ENCODE measurements at regions not wholly inside any gene's neighbourhood (a gene's known extent, or its start where the extent isn't known, plus 50 kb on each side); places are given as distances from the start of the nearest gene placed in this dataset.

- Histone ChIP-seq H3K4me1 (ENCODE audit: control insufficient read depth, insufficient read depth, low read length) (no peaks in the 10 kb centered on the region), H3K27me3 (replicated peaks; ENCODE audit: control insufficient read depth, insufficient read depth, low read length) (peaks cover 19% of the 10 kb centered on the region), H3K4me3 (ENCODE audit: low read length) (no peak overlapping the region), H3K9me3 (ENCODE audit: control insufficient read depth, low read length) (no peaks in the 10 kb centered on the region), H3K36me3 (ENCODE audit: control insufficient read depth, insufficient read depth, low read length, severe bottlenecking) (no peaks in the 10 kb centered on the region), H3K9ac (ENCODE audit: low read length) (no peak overlapping the region)
- no peak for DNase-seq (ENCODE audit: low read depth)
Observed at GRCh38 chr5:115072266-115073064, 97.2 kb downstream of the TRIM36 start.

- Histone ChIP-seq H3K27me3 (replicated peaks; ENCODE audit: control insufficient read depth, insufficient read depth, low read length) (peaks cover 19% of the 10 kb centered on the region), H3K9ac (ENCODE audit: low read length) (no peak overlapping the region), H3K36me3 (ENCODE audit: control insufficient read depth, insufficient read depth, low read length, severe bottlenecking) (no peaks in the 10 kb centered on the region), H3K4me1 (ENCODE audit: control insufficient read depth, insufficient read depth, low read length) (no peaks in the 10 kb centered on the region), H3K9me3 (ENCODE audit: control insufficient read depth, low read length) (no peaks in the 10 kb centered on the region), H3K4me3 (ENCODE audit: low read length) (no peak overlapping the region)
- no peak for DNase-seq (ENCODE audit: low read depth)
Observed at GRCh38 chr5:115070737-115071136, 99.0 kb downstream of the TRIM36 start.

- Histone ChIP-seq H3K9me3 (ENCODE audit: control insufficient read depth, low read length) (no peaks in the 10 kb centered on the region), H3K4me3 (ENCODE audit: low read length) (no peak overlapping the region), H3K9ac (ENCODE audit: low read length) (no peak overlapping the region), H3K36me3 (ENCODE audit: control insufficient read depth, insufficient read depth, low read length, severe bottlenecking) (no peaks in the 10 kb centered on the region), H3K27me3 (replicated peaks; ENCODE audit: control insufficient read depth, insufficient read depth, low read length) (peaks cover 19% of the 10 kb centered on the region), H3K4me1 (ENCODE audit: control insufficient read depth, insufficient read depth, low read length) (no peaks in the 10 kb centered on the region)
- DNase-seq (ENCODE audit: low read depth) = peak; percentile 70
Observed at GRCh38 chr5:115069087-115069968, 100.4 kb downstream of the TRIM36 start.

- Histone ChIP-seq H3K27me3 (replicated peaks; ENCODE audit: control insufficient read depth, insufficient read depth, low read length) (peaks cover 16% of the 10 kb centered on the region), H3K36me3 (ENCODE audit: control insufficient read depth, insufficient read depth, low read length, severe bottlenecking) (no peaks in the 10 kb centered on the region), H3K9me3 (ENCODE audit: control insufficient read depth, low read length) (no peaks in the 10 kb centered on the region), H3K9ac (ENCODE audit: low read length) (no peak overlapping the region), H3K4me1 (ENCODE audit: control insufficient read depth, insufficient read depth, low read length) (no peaks in the 10 kb centered on the region), H3K4me3 (ENCODE audit: low read length) (no peak overlapping the region)
- DNase-seq (ENCODE audit: low read depth) = peak; percentile 2
Observed at GRCh38 chr5:115068239-115069086, 101.2 kb downstream of the TRIM36 start.

- DNase-seq (ENCODE audit: low read depth) = no peak
- Histone ChIP-seq H3K27me3 (replicated peaks; ENCODE audit: control insufficient read depth, insufficient read depth, low read length) (no peaks in the 10 kb centered on the region), H3K36me3 (ENCODE audit: control insufficient read depth, insufficient read depth, low read length, severe bottlenecking) (no peaks in the 10 kb centered on the region), H3K4me1 (ENCODE audit: control insufficient read depth, insufficient read depth, low read length) (no peaks in the 10 kb centered on the region), H3K9me3 (ENCODE audit: control insufficient read depth, low read length) (no peaks in the 10 kb centered on the region), H3K9ac (ENCODE audit: low read length) (no peak overlapping the region), H3K4me3 (ENCODE audit: low read length) (no peak overlapping the region)
Observed at GRCh38 chr5:115064380-115064779, 105.3 kb downstream of the TRIM36 start.

- Histone ChIP-seq H3K4me3 (ENCODE audit: low read length) (no peak overlapping the region), H3K4me1 (ENCODE audit: control insufficient read depth, insufficient read depth, low read length) (no peaks in the 10 kb centered on the region), H3K9ac (ENCODE audit: low read length) (no peak overlapping the region), H3K36me3 (ENCODE audit: control insufficient read depth, insufficient read depth, low read length, severe bottlenecking) (no peaks in the 10 kb centered on the region), H3K9me3 (ENCODE audit: control insufficient read depth, low read length) (no peaks in the 10 kb centered on the region), H3K27me3 (replicated peaks; ENCODE audit: control insufficient read depth, insufficient read depth, low read length) (no peaks in the 10 kb centered on the region)
- DNase-seq (ENCODE audit: low read depth) = no peak
Observed at GRCh38 chr5:115054387-115054951, 115.2 kb downstream of the TRIM36 start.

GRCh38 chr5:115052948-115053347 is 116.8 kb downstream of the TRIM36 start:
- no peaks in the 10 kb centered on the region for H3K4me1 ChIP-seq (ENCODE audit: control insufficient read depth, insufficient read depth, low read length)
- no peak overlapping the region for H3K9ac ChIP-seq (ENCODE audit: low read length)
- no peak overlapping the region for H3K4me3 ChIP-seq (ENCODE audit: low read length)
- H3K27me3 ChIP-seq (replicated peaks; ENCODE audit: control insufficient read depth, insufficient read depth, low read length) = no peaks in the 10 kb centered on the region
- no peaks in the 10 kb centered on the region for H3K36me3 ChIP-seq (ENCODE audit: control insufficient read depth, insufficient read depth, low read length, severe bottlenecking)
- no peak for DNase-seq (ENCODE audit: low read depth)
- H3K9me3 ChIP-seq (ENCODE audit: control insufficient read depth, low read length) = no peaks in the 10 kb centered on the region

- no peaks in the 10 kb centered on the region for H3K27me3 ChIP-seq (replicated peaks; ENCODE audit: control insufficient read depth, insufficient read depth, low read length)
- H3K4me1 ChIP-seq (ENCODE audit: control insufficient read depth, insufficient read depth, low read length) = no peaks in the 10 kb centered on the region
- DNase-seq (ENCODE audit: low read depth) = peak; percentile 2
- no peak overlapping the region for H3K9ac ChIP-seq (ENCODE audit: low read length)
- H3K4me3 ChIP-seq (ENCODE audit: low read length) = no peak overlapping the region
- H3K36me3 ChIP-seq (ENCODE audit: control insufficient read depth, insufficient read depth, low read length, severe bottlenecking) = no peaks in the 10 kb centered on the region
- H3K9me3 ChIP-seq (ENCODE audit: control insufficient read depth, low read length) = no peaks in the 10 kb centered on the region
Observed at GRCh38 chr5:115050866-115051265, 118.8 kb downstream of the TRIM36 start.

- Histone ChIP-seq H3K9ac (ENCODE audit: low read length) (no peak overlapping the region), H3K4me1 (ENCODE audit: control insufficient read depth, insufficient read depth, low read length) (no peaks in the 10 kb centered on the region), H3K36me3 (ENCODE audit: control insufficient read depth, insufficient read depth, low read length, severe bottlenecking) (no peaks in the 10 kb centered on the region), H3K9me3 (ENCODE audit: control insufficient read depth, low read length) (peaks cover 32% of the 10 kb centered on the region), H3K4me3 (ENCODE audit: low read length) (no peak overlapping the region), H3K27me3 (replicated peaks; ENCODE audit: control insufficient read depth, insufficient read depth, low read length) (no peaks in the 10 kb centered on the region)
- peak; percentile 11 for DNase-seq (ENCODE audit: low read depth)
Observed at GRCh38 chr5:115033861-115034260, 135.8 kb downstream of the TRIM36 start.

GRCh38 chr5:115028557-115028956 is 141.2 kb downstream of the TRIM36 start:
- no peak overlapping the region for H3K9ac ChIP-seq (ENCODE audit: low read length)
- no peaks in the 10 kb centered on the region for H3K27me3 ChIP-seq (replicated peaks; ENCODE audit: control insufficient read depth, insufficient read depth, low read length)
- H3K9me3 ChIP-seq (ENCODE audit: control insufficient read depth, low read length) = peaks cover 11% of the 10 kb centered on the region
- H3K36me3 ChIP-seq (ENCODE audit: control insufficient read depth, insufficient read depth, low read length, severe bottlenecking) = no peaks in the 10 kb centered on the region
- no peak for DNase-seq (ENCODE audit: low read depth)
- H3K4me1 ChIP-seq (ENCODE audit: control insufficient read depth, insufficient read depth, low read length) = no peaks in the 10 kb centered on the region
- H3K4me3 ChIP-seq (ENCODE audit: low read length) = no peak overlapping the region

Measured in adipocyte (in vitro differentiated cells).